Activated CD8-positive, alpha-beta memory T cell treated with anti-CD3 and anti-CD28 coated beads for 48 hours (primary cell): ENCODE measurements at regions not wholly inside any gene's neighbourhood (a gene's known extent, or its start where the extent isn't known, plus 50 kb on each side); places are given as distances from the start of the nearest gene placed in this dataset.

ENCODE experiments used
- DNase-seq, 3 experiments: peaks; one replicate each; pipeline ENCODE4 v3.0.0-alpha.2; 2020; ENCODE audit warnings: low read depth in 2 of 3, low spot score in 2 of 3

DNA sequence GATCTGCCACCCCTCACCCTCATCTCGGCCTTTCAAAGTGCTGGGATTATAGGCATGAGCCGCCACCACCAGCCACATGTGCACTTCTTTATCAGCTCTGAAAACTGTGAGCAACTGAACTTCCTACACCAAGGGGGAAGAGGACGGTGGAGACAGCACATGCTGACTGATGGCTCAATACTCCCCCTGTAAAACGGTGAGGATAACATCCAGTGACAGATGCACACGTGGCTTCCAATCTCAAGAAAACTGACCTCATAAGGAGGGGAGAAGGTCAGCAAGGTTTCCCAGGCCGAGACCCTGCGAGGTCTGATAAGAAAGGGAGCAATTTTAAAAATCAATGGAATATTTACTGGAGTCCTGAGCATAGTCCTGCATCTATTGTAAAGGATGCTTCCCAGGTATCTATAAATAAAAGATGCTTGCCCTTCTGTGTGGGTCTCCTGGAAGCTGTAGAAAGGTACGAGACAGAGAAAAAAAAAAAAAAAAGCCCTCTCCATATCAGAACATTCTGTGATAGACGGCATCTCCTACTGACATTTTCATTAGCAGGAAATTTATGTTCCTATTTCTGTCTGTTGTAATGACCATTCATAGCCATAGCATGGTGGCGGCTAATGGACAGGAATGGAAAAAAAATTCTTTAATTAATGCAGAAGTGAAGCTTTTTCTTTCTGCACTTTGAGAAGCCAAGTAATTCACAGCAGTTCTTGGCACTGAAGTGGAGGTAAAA lies 385.1 kb downstream of the ZNF536 start:
- DNase-seq, result no peak

DNA sequence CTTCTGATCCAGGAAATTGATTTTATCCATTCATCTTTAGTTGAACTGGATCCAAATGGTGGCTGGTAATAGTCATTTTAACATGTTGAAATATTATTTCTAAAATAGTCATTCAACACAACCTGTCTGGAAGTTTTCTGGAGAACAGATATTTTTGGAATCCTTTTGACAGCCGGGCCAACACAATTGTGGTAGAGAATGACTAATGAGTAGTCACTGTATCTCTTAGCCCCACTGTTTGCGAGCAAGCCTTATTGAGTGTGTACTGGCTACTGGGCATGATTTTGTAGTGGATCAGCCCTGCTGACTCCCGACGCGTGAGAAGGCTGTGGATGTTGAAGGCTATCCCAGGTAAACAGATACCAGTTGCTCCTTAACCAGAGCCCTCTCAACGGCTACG lies 383.4 kb downstream of the ZNF536 start:
- DNase-seq, result no peak

DNA sequence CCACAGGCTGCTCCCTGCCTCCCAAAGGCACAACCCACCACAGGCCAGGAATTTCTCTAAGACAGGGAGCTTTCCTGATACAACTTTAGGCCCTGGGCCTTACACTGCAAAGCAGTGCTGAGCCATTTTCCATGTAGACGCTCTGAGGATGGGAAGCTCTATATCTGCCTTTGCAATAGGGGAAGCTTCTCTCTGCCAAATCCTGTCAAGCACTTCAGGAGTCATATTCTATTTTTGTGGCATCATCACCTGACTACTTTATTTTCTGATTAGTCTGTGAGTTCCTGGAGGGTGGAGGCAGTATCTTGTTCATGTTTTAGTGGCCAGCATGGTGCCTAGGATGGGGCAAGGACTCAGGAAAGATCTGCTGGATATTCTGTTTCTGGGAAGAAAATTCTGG lies 382.0 kb downstream of the ZNF536 start:
- DNase-seq, result no peak

DNA sequence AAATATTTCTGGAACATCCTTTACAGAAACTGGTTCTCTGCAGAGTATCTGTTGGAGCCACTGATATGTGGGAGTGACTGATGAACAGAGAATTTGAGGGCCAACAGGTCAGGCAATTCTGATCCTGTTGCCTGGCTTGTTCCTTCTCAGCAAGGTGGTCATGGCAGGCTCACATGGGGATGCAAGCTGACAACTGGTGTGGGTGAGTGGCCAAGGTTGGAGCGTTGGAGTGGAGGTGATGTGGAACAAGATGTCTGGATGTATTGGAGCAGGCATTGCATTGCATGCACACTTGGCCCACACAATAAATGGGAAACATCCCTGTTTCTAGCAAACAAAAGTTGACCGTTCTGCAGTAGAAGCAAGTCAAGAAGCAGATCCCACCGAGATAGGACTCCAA lies 380.7 kb downstream of the ZNF536 start:
- no peak for DNase-seq

DNA sequence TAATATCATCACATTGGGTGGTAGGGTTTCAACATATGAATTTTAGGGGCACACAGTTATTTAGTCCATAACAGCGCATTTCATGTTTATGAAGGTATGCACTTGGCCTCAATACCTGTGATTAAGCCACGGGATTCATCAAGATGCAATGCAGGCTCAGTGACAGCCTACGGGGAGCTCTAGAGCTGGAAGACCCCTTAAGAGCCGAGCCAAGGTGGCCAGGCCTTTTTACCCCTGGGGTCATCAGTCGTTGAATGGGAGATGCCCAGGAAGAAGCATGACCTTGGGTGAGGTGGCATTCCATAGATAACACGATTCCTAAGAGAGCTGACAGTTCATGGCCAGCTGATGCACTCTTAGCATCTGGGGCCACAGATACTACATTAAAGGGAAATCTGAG lies 380.0 kb downstream of the ZNF536 start:
- no peak for DNase-seq

DNA sequence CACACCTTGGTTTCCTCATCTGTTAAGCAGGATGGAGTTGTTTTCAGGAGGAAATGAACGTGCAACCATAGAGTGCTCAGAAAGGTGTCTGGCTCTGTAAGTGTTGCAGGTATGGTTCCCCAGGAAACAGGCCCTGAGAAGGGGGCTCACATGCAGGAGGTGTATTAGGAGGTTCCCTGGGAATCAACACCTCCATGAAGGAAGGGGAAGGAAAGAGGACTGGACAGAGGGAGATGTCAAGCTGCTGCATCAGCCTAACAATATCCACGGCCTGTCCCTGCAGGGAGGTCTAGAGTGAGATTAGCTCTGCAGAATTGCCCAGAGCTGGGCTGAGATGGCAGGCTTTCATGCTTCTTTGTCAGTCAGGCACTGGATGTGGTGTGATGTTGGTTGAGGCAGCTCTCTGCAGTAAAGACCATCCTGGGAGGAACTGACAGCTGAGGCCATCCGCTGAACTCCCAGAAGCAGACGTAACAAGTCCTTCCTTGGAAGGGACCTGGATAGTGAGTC lies 373.3 kb downstream of the ZNF536 start:
- no peak for DNase-seq

DNA sequence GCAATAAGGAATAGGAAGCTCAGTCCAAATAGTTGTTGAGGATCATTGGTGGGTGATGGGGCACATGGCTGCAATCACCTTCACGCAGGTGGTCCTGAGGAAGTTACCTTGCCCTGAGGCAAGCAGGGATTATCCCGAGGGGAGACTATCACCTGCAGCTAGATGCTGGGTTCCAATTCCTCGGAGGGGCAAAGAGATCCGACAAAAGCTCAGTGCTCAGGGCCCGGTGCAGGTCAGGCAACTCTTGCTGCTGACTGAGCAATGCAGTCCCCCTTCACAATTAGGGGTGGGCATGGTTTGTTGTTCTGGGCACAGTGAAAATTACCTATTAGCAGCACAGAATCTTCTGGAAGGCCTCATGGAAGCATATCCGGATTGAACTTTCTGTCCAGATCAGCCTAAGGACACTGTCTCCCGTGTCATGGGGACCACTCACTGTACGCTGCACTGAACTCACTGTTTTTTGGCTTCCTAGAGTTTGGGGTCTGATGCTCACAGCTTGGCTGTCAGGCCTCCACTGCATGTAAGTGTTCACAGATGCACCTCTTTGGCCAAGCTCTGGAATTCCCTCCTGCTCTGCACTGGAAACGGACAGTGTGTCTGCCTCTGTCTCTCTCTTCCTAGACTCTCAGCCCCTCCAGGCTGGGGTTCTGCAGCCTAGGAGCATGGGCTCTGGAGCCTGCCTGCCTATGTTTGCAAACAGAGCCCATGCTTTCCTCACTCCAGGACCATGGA lies 372.7 kb downstream of the ZNF536 start:
- no peak for DNase-seq

DNA sequence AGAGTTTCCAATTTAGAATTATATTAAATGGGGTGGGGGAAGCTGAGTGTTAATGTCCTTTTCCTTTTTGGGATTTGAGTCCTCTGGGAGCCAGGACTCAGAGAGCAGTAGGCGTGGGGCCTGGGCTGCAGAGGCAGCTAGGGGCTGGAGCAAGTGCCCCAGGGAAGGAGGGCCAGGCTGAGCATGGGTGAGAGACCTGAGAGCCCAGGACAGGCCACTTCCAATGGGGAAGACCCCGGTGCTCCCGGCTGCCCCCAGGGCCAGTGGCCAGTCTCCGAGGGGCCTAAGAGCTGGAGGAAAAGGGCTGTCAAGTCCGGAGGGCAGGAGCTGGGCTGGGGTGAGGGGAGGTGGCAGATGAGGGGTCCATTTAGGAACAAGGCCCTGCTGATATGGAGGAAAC lies 371.5 kb downstream of the ZNF536 start:
- no peak for DNase-seq

DNA sequence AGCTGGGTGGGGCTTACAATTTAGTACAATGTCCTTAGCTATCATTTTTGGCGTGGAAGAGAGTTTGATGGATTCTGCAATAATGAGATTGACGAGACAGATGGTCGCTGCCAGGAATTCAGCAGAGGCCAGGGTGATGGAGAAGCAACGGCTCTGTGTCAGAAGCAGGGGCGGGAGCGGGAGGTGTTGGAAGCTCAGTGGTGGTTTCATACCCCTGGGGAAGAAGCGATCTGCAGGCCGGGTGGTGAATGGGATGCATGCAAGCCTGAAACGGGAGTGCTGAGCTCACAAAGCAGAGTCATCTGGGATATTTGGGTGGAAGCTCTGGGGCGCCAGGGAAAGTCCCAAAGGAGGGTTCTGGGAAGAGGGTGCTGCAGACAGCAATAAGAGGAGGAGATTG lies 370.8 kb downstream of the ZNF536 start:
- no peak for DNase-seq

DNA sequence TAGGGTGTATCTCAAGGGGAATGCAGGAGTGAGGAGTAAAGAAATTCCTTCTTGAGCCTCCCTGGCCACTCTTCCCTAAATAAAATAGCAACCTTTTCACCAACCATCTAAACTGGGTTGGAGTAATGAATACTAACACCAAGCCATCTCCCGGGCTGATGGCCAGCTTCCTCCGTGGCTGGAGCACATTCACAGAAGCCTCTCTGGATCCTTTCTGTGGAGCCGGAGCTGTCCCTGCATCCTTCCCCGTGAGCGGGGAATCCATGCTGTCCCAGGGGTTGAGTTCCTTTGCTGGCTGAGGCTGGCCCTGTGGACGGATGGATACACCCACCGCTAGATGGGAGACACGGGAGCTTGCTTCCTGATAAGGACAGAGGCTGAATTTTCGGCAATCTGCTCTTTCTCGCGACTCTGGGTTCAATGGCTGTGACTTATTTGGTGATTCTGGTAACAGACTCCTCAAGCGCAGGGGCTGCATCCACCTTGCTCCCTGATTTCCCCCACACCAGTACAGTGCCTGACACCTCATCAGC lies 370.3 kb downstream of the ZNF536 start:
- no peak for DNase-seq

DNA sequence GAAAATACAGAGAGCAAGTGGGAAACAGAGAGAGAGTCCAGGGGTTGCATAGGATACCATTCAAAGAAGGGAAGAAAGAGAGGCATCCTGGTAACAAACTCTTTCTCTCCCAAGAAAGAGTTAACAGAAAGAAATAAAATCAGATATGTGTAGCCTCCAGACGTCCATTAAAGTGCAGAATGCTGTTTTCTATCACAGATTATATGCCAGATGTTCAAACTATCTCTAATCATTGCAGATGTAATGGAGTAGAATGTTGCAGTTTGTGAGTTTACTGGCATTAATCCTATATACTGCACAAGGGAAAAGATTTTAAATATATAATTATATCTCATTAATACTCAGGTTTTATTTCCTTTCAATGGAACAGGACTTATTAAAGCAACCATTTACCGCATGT lies 369.4 kb downstream of the ZNF536 start:
- no peak for DNase-seq

DNA sequence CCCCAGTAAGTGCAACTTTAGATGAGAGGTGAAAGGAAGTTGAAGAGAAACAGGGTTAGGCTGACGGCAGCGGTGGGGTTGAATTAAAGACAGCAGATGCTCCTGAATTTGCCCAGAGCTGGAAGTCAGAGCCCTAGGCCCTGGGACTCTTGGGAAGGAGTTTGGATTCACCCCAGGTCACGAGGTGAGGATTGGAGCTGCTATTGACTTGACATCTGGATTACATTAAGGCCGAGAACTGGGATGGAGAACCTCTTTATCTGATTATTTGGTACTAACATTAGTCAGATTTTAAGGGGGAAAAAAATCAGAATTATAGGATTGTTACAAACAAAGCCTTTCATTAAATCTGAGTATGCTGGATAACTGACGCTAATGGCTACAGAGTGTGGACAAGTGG lies 367.2 kb downstream of the ZNF536 start:
- DNase-seq, result no peak

DNA sequence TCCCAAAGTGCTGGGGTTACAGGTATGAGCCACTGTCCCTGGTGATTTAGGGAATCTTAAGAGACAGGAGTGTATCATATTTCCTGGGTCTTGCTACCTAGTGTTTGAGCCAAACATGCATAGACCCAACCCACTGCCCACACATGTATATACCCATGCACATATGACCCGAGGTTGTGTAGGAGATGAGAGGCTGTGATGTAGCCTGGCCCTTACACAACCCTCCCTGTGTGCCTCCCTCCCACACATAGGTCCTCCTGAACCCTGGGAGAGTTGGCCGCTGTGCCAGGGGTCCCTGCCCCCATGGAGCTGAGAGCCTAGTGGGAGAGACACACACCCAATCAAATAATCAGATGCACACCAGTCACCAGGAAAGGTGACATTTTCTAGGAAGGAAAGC lies 365.9 kb downstream of the ZNF536 start:
- DNase-seq, result no peak

DNA sequence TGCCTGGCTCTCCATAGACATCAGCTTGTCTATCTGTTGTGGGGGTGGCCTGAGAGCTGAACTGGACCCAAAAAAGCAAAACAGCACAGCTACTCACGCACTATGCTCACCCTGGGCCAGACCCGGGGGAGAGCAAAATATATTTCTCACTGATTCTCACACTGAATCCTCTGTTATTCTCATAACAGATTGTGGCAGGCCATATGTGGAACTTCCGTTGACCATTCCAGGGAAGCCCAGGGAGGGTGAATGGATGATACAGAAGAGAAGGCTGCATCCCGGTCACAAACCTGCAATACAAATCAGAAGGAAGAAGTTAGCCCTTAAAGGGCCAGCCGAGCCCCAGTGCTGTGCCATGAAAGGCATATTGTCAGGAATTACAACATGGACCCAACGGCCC lies 362.5 kb downstream of the ZNF536 start:
- no peak for DNase-seq

DNA sequence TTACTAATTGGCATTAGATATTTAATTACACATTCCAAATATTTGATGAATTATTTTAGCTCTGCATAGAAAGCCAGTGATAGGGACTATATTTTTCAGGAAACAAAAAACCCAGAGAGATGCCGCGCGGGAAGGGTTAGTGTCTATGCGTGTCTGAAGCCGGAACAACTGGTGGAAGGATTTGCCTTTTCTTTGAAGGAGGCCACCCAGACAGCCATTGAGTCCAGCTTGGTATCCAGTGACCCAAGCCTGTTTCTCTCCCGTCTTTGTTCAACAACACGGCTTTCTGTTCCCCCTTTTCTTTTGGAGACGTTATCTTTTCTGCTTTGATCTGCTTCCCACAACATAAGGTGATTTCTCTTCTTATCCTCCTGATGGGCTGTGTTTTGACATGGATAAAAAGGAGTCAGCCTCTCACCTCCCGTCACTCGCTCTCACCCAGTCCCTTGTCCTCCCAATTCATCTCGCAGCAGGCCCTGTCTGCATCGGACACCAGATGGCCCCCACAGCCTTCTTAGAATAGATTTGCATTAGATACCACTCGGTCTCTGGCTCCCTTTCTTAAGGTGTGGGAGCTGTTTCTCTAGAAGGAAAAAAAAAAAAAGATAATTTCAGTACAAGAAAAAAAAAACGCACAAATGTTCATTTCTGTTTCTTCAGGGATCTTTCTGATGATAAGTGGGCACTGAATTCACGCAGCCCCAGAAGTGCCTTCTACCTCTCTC lies 361.8 kb downstream of the ZNF536 start:
- DNase-seq, result no peak

DNA sequence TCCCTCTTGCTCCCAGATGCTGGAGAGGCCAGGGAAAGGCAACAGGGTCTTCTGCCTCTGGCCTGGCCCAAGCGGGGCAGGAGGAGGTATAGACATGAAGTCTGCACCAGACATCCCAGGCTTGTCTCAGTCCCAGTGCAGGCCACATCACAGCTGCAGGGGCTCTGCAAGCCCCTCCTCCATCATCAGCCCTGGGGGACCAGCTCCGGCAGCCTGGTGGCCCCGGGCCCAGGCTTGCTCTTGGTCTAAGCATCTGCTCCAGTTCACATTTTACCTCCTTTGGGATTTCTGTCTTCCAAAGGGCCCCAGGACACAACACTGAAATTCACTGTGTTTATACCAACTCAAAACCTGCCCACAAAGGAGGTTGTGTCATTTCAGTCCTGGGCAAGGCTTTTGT lies 359.4 kb downstream of the ZNF536 start:
- no peak for DNase-seq

DNA sequence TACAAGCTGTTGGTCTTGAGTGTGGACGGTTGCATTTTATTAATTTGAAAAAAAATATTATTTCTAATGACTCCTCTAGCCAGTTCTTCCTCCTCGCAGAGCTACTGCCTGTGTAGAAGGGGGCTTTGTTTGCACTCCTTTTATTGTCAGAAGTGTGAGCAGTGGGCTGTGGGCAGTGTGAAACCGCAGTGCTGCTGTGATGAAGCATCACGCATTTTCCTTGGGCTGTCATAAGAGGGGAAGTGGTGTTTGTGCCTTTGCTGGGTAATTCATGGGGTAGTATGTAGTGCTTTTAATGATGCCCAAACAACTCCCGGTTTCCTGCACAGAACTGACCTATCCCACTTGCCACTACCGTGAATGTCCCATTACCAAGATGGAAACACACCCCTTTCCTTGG lies 357.3 kb downstream of the ZNF536 start:
- DNase-seq, result no peak

DNA sequence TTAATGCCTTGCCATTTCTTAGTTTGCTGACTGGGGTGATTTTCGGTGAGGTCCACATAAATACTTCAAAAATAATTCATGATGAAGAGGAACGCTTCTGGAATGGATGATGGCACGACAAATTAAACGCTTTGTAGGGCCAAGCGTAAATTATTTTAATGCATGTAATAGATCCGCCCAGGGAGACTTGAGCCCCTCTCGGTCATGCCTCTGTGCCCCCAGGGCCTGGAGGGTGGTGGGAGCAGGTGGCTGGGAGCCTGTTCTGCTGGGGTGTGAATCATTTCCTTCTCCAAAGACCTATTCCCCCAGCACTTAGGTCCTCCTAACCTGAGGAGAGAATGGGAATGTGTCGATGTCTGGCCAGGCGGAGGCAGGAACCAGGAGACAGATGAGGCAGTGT lies 350.6 kb downstream of the ZNF536 start:
- DNase-seq, result no peak

DNA sequence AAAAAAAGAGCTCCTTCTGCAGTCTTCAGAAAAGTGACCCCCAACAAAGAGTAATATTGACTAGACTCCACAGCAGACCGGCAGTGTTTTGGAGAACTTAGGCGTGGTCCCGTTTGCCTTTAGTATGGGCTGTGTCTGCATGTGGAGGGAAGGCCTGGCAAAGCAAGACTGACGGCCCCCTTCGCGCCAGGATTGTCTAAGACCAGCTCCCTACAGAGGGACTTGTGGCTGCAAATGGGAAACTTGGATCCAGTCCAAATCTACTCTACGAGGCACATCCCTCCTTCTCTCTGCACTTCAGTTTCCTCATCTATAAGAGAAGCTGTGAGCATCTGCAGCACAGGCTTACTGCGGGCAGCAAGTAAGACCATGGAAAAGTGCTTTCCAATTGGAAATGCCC lies 350.0 kb downstream of the ZNF536 start:
- DNase-seq, result no peak

DNA sequence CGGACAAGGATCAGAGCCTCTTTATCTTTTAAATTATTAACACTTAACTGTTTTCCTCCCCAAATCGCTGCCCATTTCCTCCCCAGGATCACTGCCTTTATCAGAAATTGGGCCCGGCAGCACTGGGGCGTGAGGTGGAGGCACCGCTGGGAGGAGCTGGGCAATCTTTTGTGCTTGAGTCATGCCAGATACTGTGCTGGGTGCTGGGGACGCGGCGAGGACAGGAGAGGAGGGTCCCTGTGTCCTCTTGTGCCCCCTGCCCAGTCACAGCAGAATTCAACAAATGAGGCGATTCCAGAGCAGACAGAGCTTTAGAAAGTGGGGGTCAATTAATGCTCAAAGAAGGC lies 347.8 kb downstream of the ZNF536 start:
- no peak for DNase-seq

DNA sequence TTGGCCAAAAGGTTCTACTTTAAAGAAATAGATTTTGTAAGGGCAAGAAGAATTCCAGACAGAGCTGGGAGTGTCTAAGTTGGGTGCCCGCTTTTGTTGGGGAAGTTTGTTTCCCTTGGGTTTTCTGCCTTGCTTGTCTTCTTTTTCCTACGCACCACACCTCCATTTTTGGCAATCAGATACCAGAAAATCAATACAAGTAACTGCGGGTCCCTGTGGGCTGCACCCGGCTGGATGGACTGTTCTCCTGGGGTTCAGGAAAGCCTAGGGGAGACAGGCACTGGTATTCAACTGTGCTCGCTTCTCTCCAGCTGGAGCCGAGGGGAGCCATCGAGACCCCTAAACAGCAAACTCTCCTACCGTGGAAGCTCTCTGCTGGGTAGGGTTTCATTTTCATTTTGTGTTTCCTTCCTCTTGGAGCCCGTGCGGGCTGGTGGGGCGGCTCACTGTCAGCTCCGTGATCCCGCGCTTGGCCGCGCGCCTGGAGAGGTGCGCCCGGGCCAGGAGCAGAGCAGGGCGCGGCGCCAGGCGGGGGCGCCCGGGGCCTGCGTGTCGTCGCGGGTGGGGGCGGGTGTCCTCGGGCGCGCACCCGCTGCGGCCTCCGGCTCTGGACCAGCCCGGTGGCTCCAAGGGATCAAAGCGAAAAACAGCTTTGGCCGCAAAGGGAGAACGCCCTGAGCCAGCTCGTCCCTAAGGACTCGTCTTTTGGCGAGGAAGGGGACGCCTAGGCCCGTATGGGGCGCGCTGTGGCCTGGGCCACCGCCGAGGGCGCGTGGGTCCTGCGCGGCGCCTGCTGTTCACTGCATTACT lies 347.2 kb downstream of the ZNF536 start:
- DNase-seq, result no peak
